Uterus (tissue), 2 donors: ENCODE measurements at regions not wholly inside any gene's neighbourhood (a gene's known extent, or its start where the extent isn't known, plus 50 kb on each side); places are given as distances from the start of the nearest gene placed in this dataset.

ENCODE experiments used
- POLR2A ChIP-seq, 2 donors: fragments of 450-650 bp; IDR thresholded peaks; one replicate each; pipeline ENCODE4 v1.6.1; 2016; ENCODE audit warnings: antibody characterized with exemption in 2 of 2, mild to moderate bottlenecking in 1 of 2, moderate library complexity in 1 of 2
- TF ChIP-seq, protein P1 (sequence below), 4 experiments: fragments of 200-600 bp in 2 of 4; fragments of 450-650 bp in 2 of 4; sonication (generic) in 2 of 4; IDR thresholded peaks; one replicate each; pipeline ENCODE4 v1.5.1; 2016 to 2019; ENCODE audit warnings: antibody characterized with exemption in 4 of 4, mild to moderate bottlenecking in 2 of 4, moderate library complexity in 1 of 4

GRCh38 chr18:66874812-66875474 lies 271.1 kb upstream of the CDH19 start:
- TF ChIP-seq, protein P1, sequence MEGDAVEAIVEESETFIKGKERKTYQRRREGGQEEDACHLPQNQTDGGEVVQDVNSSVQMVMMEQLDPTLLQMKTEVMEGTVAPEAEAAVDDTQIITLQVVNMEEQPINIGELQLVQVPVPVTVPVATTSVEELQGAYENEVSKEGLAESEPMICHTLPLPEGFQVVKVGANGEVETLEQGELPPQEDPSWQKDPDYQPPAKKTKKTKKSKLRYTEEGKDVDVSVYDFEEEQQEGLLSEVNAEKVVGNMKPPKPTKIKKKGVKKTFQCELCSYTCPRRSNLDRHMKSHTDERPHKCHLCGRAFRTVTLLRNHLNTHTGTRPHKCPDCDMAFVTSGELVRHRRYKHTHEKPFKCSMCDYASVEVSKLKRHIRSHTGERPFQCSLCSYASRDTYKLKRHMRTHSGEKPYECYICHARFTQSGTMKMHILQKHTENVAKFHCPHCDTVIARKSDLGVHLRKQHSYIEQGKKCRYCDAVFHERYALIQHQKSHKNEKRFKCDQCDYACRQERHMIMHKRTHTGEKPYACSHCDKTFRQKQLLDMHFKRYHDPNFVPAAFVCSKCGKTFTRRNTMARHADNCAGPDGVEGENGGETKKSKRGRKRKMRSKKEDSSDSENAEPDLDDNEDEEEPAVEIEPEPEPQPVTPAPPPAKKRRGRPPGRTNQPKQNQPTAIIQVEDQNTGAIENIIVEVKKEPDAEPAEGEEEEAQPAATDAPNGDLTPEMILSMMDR (IDR thresholded peaks at IDR 0.05): no peak
- TF ChIP-seq POLR2A (IDR thresholded peaks at IDR 0.05): no peak
